ENCODE measurements at regions not wholly inside any gene's neighbourhood (a gene's known extent, or its start where the extent isn't known, plus 50 kb on each side); places are given as distances from the start of the nearest gene placed in this dataset.
"Not testable (repeated sequence)": the region's sequence is repeated elsewhere in the genome, so short reads cannot be mapped to it uniquely, and the experiment has no call there.

DNA sequence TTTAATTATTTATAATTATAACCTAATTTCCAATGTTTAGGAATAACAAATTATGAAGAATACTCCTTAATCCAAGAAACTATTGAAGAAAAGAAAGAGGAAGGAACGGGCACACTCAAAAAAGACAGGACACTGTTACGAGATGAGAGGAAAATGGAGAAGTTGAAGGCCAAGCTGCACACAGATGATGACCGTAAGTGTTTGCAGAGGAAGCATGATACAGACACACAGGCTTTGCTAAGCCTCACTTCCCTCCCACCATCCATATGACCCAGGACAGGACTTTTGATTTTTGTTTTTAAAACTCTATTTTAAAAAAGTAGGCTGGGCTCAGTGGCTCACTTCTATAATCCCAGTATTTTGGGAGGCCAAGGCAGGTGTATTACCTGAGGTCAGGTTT is 389.4 kb upstream of the TPM1 start:
- no peak for DNase-seq

DNA sequence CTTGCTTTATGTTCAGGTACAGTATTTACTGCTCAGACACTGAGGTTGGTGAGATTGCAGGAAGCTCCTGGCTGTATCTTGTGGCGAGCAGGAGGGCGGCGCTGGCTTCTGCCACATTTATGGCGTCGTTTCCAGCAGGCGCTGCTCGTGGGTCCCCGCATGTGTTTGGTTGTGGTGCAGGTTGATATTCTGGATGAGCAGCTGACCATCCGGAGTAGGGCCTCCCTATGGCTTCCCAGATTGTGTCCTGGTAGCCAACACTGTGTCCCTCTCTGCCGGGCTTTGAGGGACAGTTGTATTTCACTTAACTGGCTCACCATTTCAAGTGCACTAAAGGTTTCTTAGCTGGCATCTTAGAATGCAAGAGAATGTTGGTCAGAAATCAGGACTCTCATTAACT is 386.5 kb upstream of the TPM1 start:
- DNase-seq: no peak

- DNase-seq: not testable (repeated sequence)
Measured at GRCh38 chr15:62657501-62657900, 385.0 kb upstream of the TPM1 start.

DNA sequence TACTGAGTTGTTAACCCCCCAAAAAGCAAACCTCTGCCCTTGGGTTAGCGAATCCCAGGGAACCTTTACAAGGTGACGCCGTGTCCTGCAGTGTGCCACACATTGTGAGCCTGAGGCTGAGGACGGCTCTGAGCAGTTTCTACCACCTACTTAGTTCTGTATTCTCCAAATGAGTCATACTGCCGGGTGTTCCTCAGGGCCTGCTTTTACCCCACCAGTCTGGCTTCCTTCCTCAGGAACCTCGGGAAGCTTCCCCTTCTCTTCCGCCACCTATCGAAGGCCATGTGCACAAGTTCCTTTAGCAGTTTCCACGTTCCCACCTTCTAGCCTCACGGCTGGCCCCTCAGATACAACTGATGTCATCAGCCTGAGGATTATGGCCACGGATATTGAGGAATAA is 384.0 kb upstream of the TPM1 start:
- no peak for DNase-seq

GRCh38 chr15:62663547-62663946 is 379.0 kb upstream of the TPM1 start:
- DNase-seq: no peak

DNA sequence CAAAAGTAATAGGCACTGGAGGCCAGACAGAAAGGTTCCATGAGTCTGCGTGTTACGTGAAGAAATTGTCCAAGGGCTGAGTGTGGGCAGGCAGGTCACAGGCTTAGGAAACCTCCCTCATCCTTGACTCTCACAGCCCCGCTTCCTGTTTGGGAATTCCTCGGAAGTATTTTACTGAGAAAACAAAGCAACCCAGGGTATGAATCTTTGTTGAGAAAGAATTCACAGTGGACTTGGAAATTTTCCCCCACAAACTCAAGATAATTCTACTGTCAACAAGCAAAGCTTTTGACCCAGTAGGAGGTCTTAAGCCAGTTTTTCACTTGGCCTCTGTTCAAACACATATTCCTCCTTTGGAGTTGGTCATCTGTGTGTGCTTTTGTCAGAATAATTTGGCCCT is 377.1 kb upstream of the TPM1 start:
- DNase-seq: no peak

GRCh38 chr15:62666046-62666445 is 376.5 kb upstream of the TPM1 start:
- DNase-seq: no peak

DNA sequence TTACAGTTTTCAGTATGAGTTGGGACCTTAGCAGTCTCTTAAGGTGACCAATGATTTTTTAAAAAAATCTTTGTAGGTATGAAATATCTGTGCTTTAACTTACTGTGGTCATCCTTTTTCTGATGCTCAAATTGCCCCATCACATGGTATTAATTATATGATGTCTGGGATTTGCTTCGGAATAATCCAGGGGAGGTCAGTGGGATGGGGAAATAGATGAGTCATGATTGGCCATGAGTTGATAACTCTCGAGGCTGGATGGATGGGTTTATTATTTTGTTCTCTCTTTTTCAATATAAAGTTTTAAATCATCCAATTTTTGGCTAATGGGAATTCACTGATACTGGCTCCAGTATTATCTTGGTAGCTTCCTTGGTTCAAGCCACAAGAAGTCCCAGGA is 370.3 kb upstream of the TPM1 start:
- no peak for DNase-seq

- DNase-seq: no peak
Measured at GRCh38 chr15:62676891-62677290, 365.7 kb upstream of the TPM1 start.

DNA sequence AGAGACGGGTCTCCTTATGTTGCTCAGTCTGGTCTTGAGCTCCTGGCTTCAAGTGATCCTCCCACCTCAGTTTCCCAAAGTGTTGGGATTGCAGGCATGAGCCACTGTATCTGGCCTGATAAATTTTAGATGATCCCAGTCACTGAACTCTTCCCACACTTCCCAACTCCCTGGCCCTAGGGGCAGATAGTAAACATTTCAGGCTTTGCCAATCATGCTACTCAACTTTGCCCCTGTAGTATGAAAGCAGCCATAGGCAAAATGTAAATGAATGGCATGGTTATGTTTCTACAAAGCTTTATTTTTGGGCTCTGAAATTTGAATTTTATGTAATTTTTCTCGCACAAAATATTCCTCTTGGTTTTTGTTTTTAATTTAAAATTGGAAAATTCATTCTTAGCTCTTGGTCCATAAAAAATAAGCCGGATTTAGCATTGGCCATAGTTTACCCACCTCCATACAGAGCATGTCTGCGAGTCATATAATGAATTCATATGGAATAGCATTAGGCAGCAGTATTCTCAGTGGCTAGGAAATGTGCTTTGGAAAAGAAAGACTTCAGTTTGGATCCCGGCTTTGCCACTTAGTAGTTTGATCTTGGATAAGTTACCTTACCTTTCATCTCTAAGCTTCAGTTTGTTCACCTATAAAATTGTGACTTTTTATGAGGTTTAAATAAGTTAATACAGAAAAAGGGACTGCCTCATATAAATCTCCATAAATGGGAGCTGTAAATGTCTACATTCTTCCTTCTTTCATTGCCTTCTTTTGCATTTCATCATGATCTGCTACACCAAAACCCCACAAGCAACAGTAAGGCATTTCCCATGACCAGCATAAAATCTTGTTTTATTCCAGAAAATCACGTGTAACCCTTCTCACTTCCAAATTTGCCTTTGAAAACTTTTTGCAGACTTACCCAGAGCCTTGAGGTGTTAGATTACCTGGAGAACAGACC is 360.3 kb upstream of the TPM1 start:
- no peak for DNase-seq

GRCh38 chr15:62683192-62683591 is 359.4 kb upstream of the TPM1 start:
- not testable (repeated sequence) for DNase-seq

DNA sequence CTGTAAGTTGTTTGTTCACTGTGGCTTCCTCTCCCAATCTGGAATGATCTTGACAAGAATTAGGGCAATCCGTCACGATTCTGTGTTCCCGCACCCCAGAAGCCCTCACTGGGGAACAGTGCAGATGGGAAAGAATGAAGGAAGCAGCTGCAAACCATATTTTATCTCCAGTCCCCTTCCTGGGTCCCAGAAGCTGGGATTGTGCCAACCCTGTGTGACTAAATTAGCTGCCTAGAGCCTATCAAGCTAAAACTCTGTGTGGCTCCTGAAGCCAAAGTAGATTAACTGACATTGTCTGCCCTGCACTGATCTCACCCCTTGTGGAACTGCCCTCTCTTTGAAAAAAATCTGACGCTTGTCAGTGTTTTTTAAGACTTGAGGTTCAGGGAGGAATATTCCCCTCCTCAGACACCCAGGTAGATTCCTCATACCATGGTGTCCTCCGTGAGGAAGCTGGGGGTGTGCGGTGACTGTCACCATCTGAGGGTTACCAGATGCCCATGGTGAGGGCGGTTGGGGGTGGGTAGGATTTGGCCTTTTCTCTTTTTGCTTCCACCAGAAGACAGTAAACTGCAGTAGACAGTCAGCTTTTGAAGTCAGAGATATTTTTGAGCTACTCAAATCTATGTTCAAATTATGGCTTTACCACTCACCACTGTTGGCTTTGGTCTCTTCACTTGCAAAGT is 358.3 kb upstream of the TPM1 start:
- no peak for DNase-seq

GRCh38 chr15:62691008-62691407 is 351.5 kb upstream of the TPM1 start:
- no peak for DNase-seq

GRCh38 chr15:62697636-62698035 is 344.9 kb upstream of the TPM1 start:
- no peak for DNase-seq

DNA sequence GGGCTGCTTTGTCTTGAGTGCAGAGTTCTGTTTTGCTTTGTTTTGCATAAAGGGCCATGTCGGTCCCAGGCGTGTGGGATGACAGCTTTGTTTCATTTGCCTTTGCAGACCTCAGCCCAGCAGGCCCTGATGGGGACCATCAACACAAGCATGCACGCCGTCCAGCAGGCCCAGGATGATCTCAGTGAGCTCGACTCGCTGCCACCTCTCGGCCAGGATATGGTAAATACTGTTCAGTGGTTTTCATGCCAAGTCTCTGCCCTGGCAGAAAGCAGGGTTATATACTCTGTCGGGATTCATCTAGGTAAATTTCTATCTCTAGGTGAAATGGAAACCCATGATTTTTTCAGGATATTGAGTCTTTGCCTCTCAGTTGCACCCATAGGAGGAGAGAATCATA is 343.9 kb upstream of the TPM1 start:
- no peak for DNase-seq

GRCh38 chr15:62706317-62706716 is 336.2 kb upstream of the TPM1 start:
- no peak for DNase-seq

DNA sequence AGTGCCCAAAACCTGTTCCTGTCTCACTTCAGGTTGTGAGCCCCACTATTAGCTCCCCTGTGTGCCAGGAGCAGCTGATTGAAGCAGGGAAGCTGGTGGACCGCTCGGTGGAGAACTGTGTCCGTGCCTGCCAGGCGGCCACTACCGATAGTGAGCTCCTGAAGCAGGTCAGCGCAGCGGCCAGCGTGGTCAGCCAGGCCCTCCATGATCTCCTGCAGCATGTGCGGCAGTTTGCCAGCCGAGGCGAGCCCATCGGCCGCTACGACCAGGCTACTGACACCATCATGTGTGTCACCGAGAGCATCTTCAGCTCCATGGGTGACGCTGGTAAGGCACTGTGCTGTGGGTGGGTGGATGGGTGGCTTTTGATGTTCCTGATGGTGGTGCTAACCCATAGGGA is 334.1 kb upstream of the TPM1 start:
- DNase-seq: no peak

DNA sequence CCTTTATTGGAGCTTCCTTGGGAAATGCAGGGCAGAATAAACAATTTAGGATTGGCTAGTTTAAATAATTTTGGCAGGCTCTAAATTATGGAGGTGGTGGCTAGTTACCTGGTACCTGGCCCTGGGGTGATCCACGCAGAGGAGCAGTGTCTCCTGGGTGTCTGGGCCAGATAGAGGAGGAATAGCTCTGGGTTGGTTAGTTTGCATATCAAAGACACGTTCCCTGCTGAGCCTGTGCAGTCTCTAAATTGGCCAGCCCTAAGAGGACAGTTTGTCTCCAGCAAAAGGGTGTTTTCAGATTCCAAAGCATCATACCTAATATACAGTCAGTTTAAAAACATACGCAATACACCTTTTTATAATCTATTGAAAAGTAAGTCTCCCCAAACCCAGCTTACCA is 333.3 kb upstream of the TPM1 start:
- no peak for DNase-seq

DNA sequence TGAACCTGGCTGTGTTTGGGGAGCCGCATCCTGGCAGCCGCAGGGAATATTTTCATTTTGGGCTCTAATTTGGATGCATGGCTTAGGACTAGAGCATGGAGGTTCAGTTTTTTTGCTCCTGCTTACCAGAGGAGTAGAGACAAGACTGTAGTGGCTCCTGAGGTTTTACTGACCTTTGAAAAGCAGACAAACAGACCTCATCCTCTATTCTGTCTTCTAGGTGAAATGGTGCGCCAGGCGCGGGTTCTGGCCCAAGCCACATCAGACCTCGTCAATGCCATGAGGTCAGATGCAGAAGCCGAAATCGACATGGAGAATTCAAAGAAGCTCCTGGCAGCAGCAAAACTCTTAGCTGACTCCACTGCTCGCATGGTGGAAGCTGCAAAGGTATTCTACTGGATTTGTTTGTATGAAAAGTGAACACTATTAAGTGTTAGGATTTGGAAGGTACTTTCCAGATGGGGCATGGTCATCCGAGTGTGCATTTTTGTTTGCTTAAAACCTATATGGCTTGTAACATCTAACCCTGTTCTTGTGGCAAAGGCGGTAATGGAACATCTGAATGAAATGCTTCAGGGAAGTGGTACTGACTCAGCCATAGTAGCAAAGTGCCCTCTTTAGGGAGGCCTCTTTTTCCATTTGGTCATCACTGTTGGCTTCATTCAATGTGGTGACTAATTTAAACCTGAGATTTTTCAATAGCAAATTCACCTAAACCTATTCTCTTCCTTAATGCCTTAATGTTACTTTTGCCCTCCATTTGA is 330.7 kb upstream of the TPM1 start:
- DNase-seq: peak; percentile 18

DNA sequence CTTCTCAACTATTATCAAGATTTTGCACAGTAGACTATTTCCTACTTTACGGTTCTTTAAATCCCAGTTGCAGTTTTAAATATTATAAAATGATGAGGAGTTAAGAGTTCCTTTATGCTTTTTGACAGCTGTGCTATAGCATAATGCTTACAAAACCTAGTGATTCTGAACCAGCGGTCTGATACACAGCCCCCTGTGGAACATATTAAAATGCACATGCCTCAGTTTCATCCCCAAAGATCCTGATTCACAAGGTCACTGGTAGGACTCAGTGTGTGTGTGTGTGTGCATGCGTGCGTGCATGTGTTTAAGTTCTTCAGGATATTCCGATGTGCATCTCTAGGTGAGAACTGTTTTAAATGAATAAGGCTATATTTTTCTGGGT is 330.1 kb upstream of the TPM1 start:
- DNase-seq: no peak

- DNase-seq: no peak
Measured at GRCh38 chr15:62715946-62716345, 326.6 kb upstream of the TPM1 start.

GRCh38 chr15:62717496-62717895 is 325.1 kb upstream of the TPM1 start:
- no peak for DNase-seq

- no peak for DNase-seq
Measured at GRCh38 chr15:62719316-62719715, 323.2 kb upstream of the TPM1 start.

DNA sequence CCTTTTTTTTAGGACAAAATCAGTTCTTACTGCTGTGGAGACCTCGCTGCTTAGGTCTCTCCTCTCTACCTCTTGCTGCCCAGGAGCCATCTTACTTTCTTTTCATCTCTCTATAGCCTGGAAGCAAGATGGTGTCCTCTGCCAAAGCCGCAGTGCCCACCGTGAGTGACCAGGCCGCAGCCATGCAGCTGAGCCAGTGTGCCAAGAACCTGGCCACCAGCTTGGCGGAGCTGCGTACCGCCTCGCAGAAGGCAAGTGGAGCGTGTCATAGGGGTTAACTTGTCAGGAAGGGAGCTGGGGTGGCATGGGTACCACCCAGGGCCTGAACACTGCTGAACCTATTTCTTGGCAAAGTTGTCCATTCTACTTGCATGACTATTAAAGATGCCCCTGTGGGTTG is 320.3 kb upstream of the TPM1 start:
- DNase-seq: no peak

Measured in stimulated activated CD4-positive, alpha-beta T cell treated with anti-CD3 and anti-CD28 coated beads, Interleukin-4, amount 100 ng/mL, for 24 hours (primary cell).